GM23248 (cell line): ENCODE measurements at regions not wholly inside any gene's neighbourhood (a gene's known extent, or its start where the extent isn't known, plus 50 kb on each side); places are given as distances from the start of the nearest gene placed in this dataset.

ENCODE experiments used
- DNase-seq: peaks from one replicate; pipeline ENCODE4 v3.0.0-alpha.2; 2015
- H2AFZ ChIP-seq: fragments of 200-600 bp; sonication (generic); 2 replicates; pipeline ENCODE4 v1.6.1; 2016; ENCODE audit warnings: antibody characterized with exemption
- H3F3A ChIP-seq: fragments of 200-600 bp; sonication (generic); 2 replicates; pipeline ENCODE4 v1.6.1; 2016; ENCODE audit warnings: mild to moderate bottlenecking, antibody characterized with exemption, mixed run types; ENCODE audit not compliant: insufficient read depth
- H3K27ac ChIP-seq: fragments of 200-600 bp; sonication (generic); 2 replicates; pipeline ENCODE4 v1.5.1; 2016; ENCODE audit warnings: mild to moderate bottlenecking
- H3K27me3 ChIP-seq: fragments of 200-600 bp; sonication (generic); replicated peaks from 2 replicates; pipeline ENCODE4 v1.6.1; 2016; ENCODE audit warnings: mild to moderate bottlenecking; ENCODE audit not compliant: insufficient read depth
- H3K36me3 ChIP-seq: fragments of 200-600 bp; sonication (generic); 2 replicates; pipeline ENCODE4 v1.6.1; 2016; ENCODE audit warnings: low read depth, mild to moderate bottlenecking
- H3K4me1 ChIP-seq: fragments of 200-600 bp; sonication (generic); 2 replicates; pipeline ENCODE4 v1.6.1; 2016; ENCODE audit warnings: mild to moderate bottlenecking; ENCODE audit not compliant: insufficient read depth
- H3K4me2 ChIP-seq: fragments of 200-600 bp; sonication (generic); one replicate; pipeline ENCODE4 v1.6.1; 2016; ENCODE audit warnings: mild to moderate bottlenecking; ENCODE audit not compliant: unreplicated experiment
- H3K4me3 ChIP-seq: fragments of 200-600 bp; sonication (generic); 2 replicates; pipeline ENCODE4 v1.5.1; 2016; ENCODE audit warnings: mild to moderate bottlenecking
- H3K79me2 ChIP-seq: fragments of 200-600 bp; sonication (generic); 2 replicates; pipeline ENCODE4 v1.6.1; 2016; ENCODE audit warnings: mild to moderate bottlenecking; ENCODE audit not compliant: insufficient read depth
- H3K9ac ChIP-seq: fragments of 200-600 bp; sonication (generic); 2 replicates; pipeline ENCODE4 v1.6.1; 2016; ENCODE audit warnings: mild to moderate bottlenecking
- H3K9me2 ChIP-seq: fragments of 200-600 bp; sonication (generic); 2 replicates; pipeline ENCODE4 v1.6.1; 2016; ENCODE audit warnings: mixed run types, mild to moderate bottlenecking, moderate library complexity; ENCODE audit not compliant: insufficient read depth
- H3K9me3 ChIP-seq: fragments of 200-600 bp; sonication (generic); one replicate; pipeline ENCODE4 v1.6.1; 2017; ENCODE audit warnings: low read depth
- H4K20me1 ChIP-seq: fragments of 200-600 bp; sonication (generic); 2 replicates; pipeline ENCODE4 v1.6.0; 2016; ENCODE audit not compliant: insufficient read depth
- EZH2 ChIP-seq: fragments of 200-600 bp; sonication (generic); IDR thresholded peaks from 2 replicates; pipeline ENCODE4 v1.6.1; 2018; ENCODE audit warnings: antibody characterized with exemption, mild to moderate bottlenecking; ENCODE audit not compliant: insufficient read depth, poor library complexity, severe bottlenecking
- EZH2phosphoT487 ChIP-seq: fragments of 200-600 bp; sonication (generic); IDR thresholded peaks from 2 replicates; pipeline ENCODE4 v1.6.1; 2018; ENCODE audit warnings: antibody characterized with exemption, moderate library complexity, mild to moderate bottlenecking, low read depth; ENCODE audit not compliant: insufficient read depth
- WGBS, 2 experiments: methylation state at CpG; one replicate each; pipeline ENCODE4 v1.1.6; 2015 to 2017; ENCODE audit warnings: low lambda C conversion rate in 2 of 2, low coverage in 1 of 2; ENCODE audit errors: missing lambda C conversion rate in 2 of 2; 5-methylcytosine and 5-hydroxymethylcytosine counted together
- in situ Hi-C: fragments of 300-500 bp; cut with MboI; formaldehyde crosslinking; loops from 2 replicates; pipeline ENCODE4 v1.15.0; 2020

GRCh38 chr15:92541291-92542200 lies 114.0 kb downstream of the FAM174B start:
- H3K36me3 ChIP-seq: no peaks in the 10 kb centered on the region
- H3K27me3 ChIP-seq: no peaks in the 10 kb centered on the region
- H3K9me3 ChIP-seq: no peaks in the 10 kb centered on the region
- TF ChIP-seq EZH2: no peak
- no peak for TF ChIP-seq EZH2phosphoT487
- no peaks in the 10 kb centered on the region for H3K4me1 ChIP-seq
- no peaks in the 10 kb centered on the region for H3K9me2 ChIP-seq
- H3K79me2 ChIP-seq: no peaks in the 10 kb centered on the region
- peak overlapping the region; percentile 28; the same call in 1 of the 2 replicates for H3K27ac ChIP-seq
- no peak overlapping the region for H3K4me2 ChIP-seq
- H3K4me3 ChIP-seq: no peak overlapping the region
- H3F3A ChIP-seq: peaks cover 7% of the 10 kb centered on the region; the same call in 1 of the 2 replicates
- WGBS, 2 experiments: 3 to 8% methylated on average over 7 of the region's 7 CpGs
- DNase-seq: peak; percentile 72
- in situ Hi-C loops: no loop called here
- no peaks in the 10 kb centered on the region for H4K20me1 ChIP-seq
- H2AFZ ChIP-seq: no peak overlapping the region
- H3K9ac ChIP-seq: no peak overlapping the region

GRCh38 chr15:92538115-92538514 lies 117.5 kb downstream of the FAM174B start:
- no peaks in the 10 kb centered on the region for H3K79me2 ChIP-seq
- H3K9me3 ChIP-seq: no peaks in the 10 kb centered on the region
- H3K9me2 ChIP-seq: no peaks in the 10 kb centered on the region
- no peaks in the 10 kb centered on the region for H4K20me1 ChIP-seq
- no peak overlapping the region for H2AFZ ChIP-seq
- peaks cover 7% of the 10 kb centered on the region; the same call in 1 of the 2 replicates for H3F3A ChIP-seq
- H3K4me1 ChIP-seq: no peaks in the 10 kb centered on the region
- H3K27ac ChIP-seq: no peak overlapping the region
- DNase-seq: no peak
- H3K4me3 ChIP-seq: no peak overlapping the region
- H3K27me3 ChIP-seq: no peaks in the 10 kb centered on the region
- no peak overlapping the region for H3K4me2 ChIP-seq
- WGBS, 2 experiments: 9 to 15% methylated on average over 3 of the region's 3 CpGs
- no peak for TF ChIP-seq EZH2phosphoT487
- no peak for TF ChIP-seq EZH2
- no peaks in the 10 kb centered on the region for H3K36me3 ChIP-seq
- in situ Hi-C loops: loop anchor here (10.0 kb wide), 1 partner anchor 167 kb away; no protein-coding TSS in a partner anchor
- H3K9ac ChIP-seq: no peak overlapping the region

- no peaks in the 10 kb centered on the region for H3K36me3 ChIP-seq
- 45 to 57% methylated on average over 2 of the region's 2 CpGs for WGBS, 2 experiments
- in situ Hi-C loops: loop anchor here (10.0 kb wide), 1 partner anchor 172 kb away; no protein-coding TSS in a partner anchor
- TF ChIP-seq EZH2phosphoT487: no peak
- TF ChIP-seq EZH2: no peak
- H3F3A ChIP-seq: no peaks in the 10 kb centered on the region
- no peaks in the 10 kb centered on the region for H3K9me2 ChIP-seq
- no peak overlapping the region for H3K4me2 ChIP-seq
- no peaks in the 10 kb centered on the region for H3K9me3 ChIP-seq
- H3K79me2 ChIP-seq: no peaks in the 10 kb centered on the region
- H2AFZ ChIP-seq: no peak overlapping the region
- H3K27ac ChIP-seq: no peak overlapping the region
- H3K4me1 ChIP-seq: no peaks in the 10 kb centered on the region
- DNase-seq: no peak
- no peak overlapping the region for H3K9ac ChIP-seq
- no peaks in the 10 kb centered on the region for H4K20me1 ChIP-seq
- no peak overlapping the region for H3K4me3 ChIP-seq
- no peaks in the 10 kb centered on the region; the same call in none of the 2 replicates for H3K27me3 ChIP-seq
Measured at GRCh38 chr15:92533298-92533697, 122.3 kb downstream of the FAM174B start.

- WGBS, 2 experiments: 0% methylated on average over 1 of the region's 1 CpG
- no peaks in the 10 kb centered on the region for H4K20me1 ChIP-seq
- no peaks in the 10 kb centered on the region for H3F3A ChIP-seq
- H3K4me2 ChIP-seq: no peak overlapping the region
- H3K27ac ChIP-seq: no peak overlapping the region
- H3K36me3 ChIP-seq: no peaks in the 10 kb centered on the region
- in situ Hi-C loops: loop anchor here (10.0 kb wide), 1 partner anchor 173 kb away; no protein-coding TSS in a partner anchor
- H3K9me3 ChIP-seq: no peaks in the 10 kb centered on the region
- H3K9me2 ChIP-seq: no peaks in the 10 kb centered on the region
- no peak overlapping the region for H2AFZ ChIP-seq
- no peaks in the 10 kb centered on the region; the same call in none of the 2 replicates for H3K27me3 ChIP-seq
- no peak for DNase-seq
- TF ChIP-seq EZH2 (no peak), EZH2phosphoT487 (no peak)
- H3K9ac ChIP-seq: no peak overlapping the region
- H3K79me2 ChIP-seq: no peaks in the 10 kb centered on the region
- no peak overlapping the region for H3K4me3 ChIP-seq
- H3K4me1 ChIP-seq: no peaks in the 10 kb centered on the region
Measured at GRCh38 chr15:92531406-92531805, 124.2 kb downstream of the FAM174B start.
